ENCODE measurements at regions not wholly inside any gene's neighbourhood (a gene's known extent, or its start where the extent isn't known, plus 50 kb on each side); places are given as distances from the start of the nearest gene placed in this dataset.
"Not testable (repeated sequence)": the region's sequence is repeated elsewhere in the genome, so short reads cannot be mapped to it uniquely, and the experiment has no call there.

GRCh38 chr4:114423582-114423981, 175.0 kb upstream of the UGT8 start:
- Histone ChIP-seq H3K27me3 (no peaks in the 10 kb centered on the region), H3K4me1 (no peaks in the 10 kb centered on the region), H3K36me3 (no peaks in the 10 kb centered on the region), H3K4me3 (no peak overlapping the region), H3K27ac (no peak overlapping the region), H3K9me3 (no peaks in the 10 kb centered on the region)
- in situ Hi-C loops (cut with MboI; ENCODE audit: low sequenced_read_pairs in 4 of 4) (no loop called here), intact Hi-C loops (cut with DNase I; ENCODE audit: low total_unique reads) (no loop called here)
- DNase-seq (no peak), ATAC-seq (no peak)
- TF ChIP-seq CTCF (IDR thresholded peaks at IDR 0.05 in 4 of 5, conservative IDR thresholded peaks at IDR 0.05 in 1 of 5): no peak

- H3K27ac ChIP-seq: no peak overlapping the region
- DNase-seq (no peak), ATAC-seq (no peak)
- H3K9me3 ChIP-seq: no peaks in the 10 kb centered on the region
- no peaks in the 10 kb centered on the region for H3K4me1 ChIP-seq
- H3K36me3 ChIP-seq: no peaks in the 10 kb centered on the region
- no peaks in the 10 kb centered on the region for H3K27me3 ChIP-seq
- intact Hi-C loops (cut with DNase I; ENCODE audit: low total_unique reads) (no loop called here), in situ Hi-C loops (cut with MboI; ENCODE audit: low sequenced_read_pairs in 4 of 4) (no loop called here)
- TF ChIP-seq CTCF (IDR thresholded peaks at IDR 0.05 in 4 of 5, conservative IDR thresholded peaks at IDR 0.05 in 1 of 5) (no peak), POLR2A (IDR thresholded peaks at IDR 0.05) (no peak)
- no peak overlapping the region for H3K4me3 ChIP-seq
These were observed 163.5 kb upstream of the UGT8 start for GRCh38 chr4:114435116-114435515.

GRCh38 chr4:114442856-114443255, 155.8 kb upstream of the UGT8 start:
- no peak for DNase-seq
- H3K27me3 ChIP-seq: no peaks in the 10 kb centered on the region
- ATAC-seq: no peak
- no peaks in the 10 kb centered on the region for H3K4me1 ChIP-seq
- no peak overlapping the region for H3K4me3 ChIP-seq
- no peak overlapping the region for H3K27ac ChIP-seq
- no peaks in the 10 kb centered on the region for H3K36me3 ChIP-seq
- TF ChIP-seq CTCF (IDR thresholded peaks at IDR 0.05 in 4 of 5, conservative IDR thresholded peaks at IDR 0.05 in 1 of 5) (no peak), POLR2A (IDR thresholded peaks at IDR 0.05) (no peak)
- intact Hi-C loops (cut with DNase I; ENCODE audit: low total_unique reads) (no loop called here), in situ Hi-C loops (cut with MboI; ENCODE audit: low sequenced_read_pairs in 4 of 4) (no loop called here)
- no peaks in the 10 kb centered on the region for H3K9me3 ChIP-seq

GRCh38 chr4:114444211-114444610, 154.4 kb upstream of the UGT8 start:
- in situ Hi-C loops (cut with MboI; ENCODE audit: low sequenced_read_pairs in 4 of 4): no loop called here
- H3K4me1 ChIP-seq: no peaks in the 10 kb centered on the region
- H3K27me3 ChIP-seq: no peaks in the 10 kb centered on the region
- intact Hi-C loops (cut with DNase I; ENCODE audit: low total_unique reads): no loop called here
- H3K9me3 ChIP-seq: no peaks in the 10 kb centered on the region
- no peaks in the 10 kb centered on the region for H3K36me3 ChIP-seq
- DNase-seq: no peak
- ATAC-seq: no peak
- H3K4me3 ChIP-seq: no peak overlapping the region
- TF ChIP-seq CTCF (IDR thresholded peaks at IDR 0.05 in 4 of 5, conservative IDR thresholded peaks at IDR 0.05 in 1 of 5) (no peak), POLR2A (IDR thresholded peaks at IDR 0.05) (no peak)
- no peak overlapping the region for H3K27ac ChIP-seq

- ATAC-seq; in situ Hi-C loops (cut with MboI; ENCODE audit: low sequenced_read_pairs in 4 of 4); H3K9me3 ChIP-seq; H3K4me1 ChIP-seq; H3K36me3 ChIP-seq; H3K27me3 ChIP-seq; H3K4me3 ChIP-seq; intact Hi-C loops (cut with DNase I; ENCODE audit: low total_unique reads); H3K27ac ChIP-seq; DNase-seq: not testable (repeated sequence)
These were observed 150.6 kb upstream of the UGT8 start for GRCh38 chr4:114447963-114448516.

Data from gastrocnemius medialis (tissue), 4 donors.